Esophagus (tissue), 2 donors: ENCODE measurements at regions not wholly inside any gene's neighbourhood (a gene's known extent, or its start where the extent isn't known, plus 50 kb on each side); places are given as distances from the start of the nearest gene placed in this dataset.

Source experiments
- H3K27ac ChIP-seq, 2 donors: one replicate each; pipeline ENCODE4 v1.5.1; 2013; ENCODE audit warnings: low read depth in 2 of 2, mild to moderate bottlenecking in 2 of 2, inconsistent platforms in 1 of 2, low read length in 1 of 2, moderate library complexity in 1 of 2
- H3K27me3 ChIP-seq, 2 donors: one replicate each; pipeline ENCODE4 v1.6.1; 2013; ENCODE audit warnings: low read length in 2 of 2, control low read depth in 1 of 2, mild to moderate bottlenecking in 1 of 2; ENCODE audit not compliant: insufficient read depth in 2 of 2, control insufficient read depth in 1 of 2
- H3K36me3 ChIP-seq, 2 donors: one replicate each; pipeline ENCODE4 v1.6.1; 2013; ENCODE audit warnings: low read length in 1 of 2; ENCODE audit not compliant: control insufficient read depth in 2 of 2, insufficient read depth in 2 of 2
- H3K4me1 ChIP-seq, 2 donors: one replicate each; pipeline ENCODE4 v1.6.1; 2013; ENCODE audit warnings: low read length in 1 of 2; ENCODE audit not compliant: control insufficient read depth in 2 of 2, insufficient read depth in 2 of 2
- H3K4me3 ChIP-seq, 2 donors: one replicate each; pipeline ENCODE4 v1.5.1; 2013; ENCODE audit warnings: low read length in 2 of 2, mild to moderate bottlenecking in 2 of 2, low read depth in 1 of 2, moderate library complexity in 1 of 2
- H3K9me3 ChIP-seq, 2 donors: one replicate each; pipeline ENCODE4 v1.6.1; 2013; ENCODE audit warnings: mild to moderate bottlenecking in 2 of 2, low read depth in 1 of 2, low read length in 1 of 2, moderate library complexity in 1 of 2; ENCODE audit not compliant: control insufficient read depth in 2 of 2, insufficient read depth in 1 of 2
- WGBS, 2 donors: extraction: QIAGEN DNeasy Blood & Tissue Kit; methylation state at CpG; one replicate each; pipeline ENCODE4 v1.1.7; 2013; 5-methylcytosine and 5-hydroxymethylcytosine counted together
- donor health status: healthy with polysubstance abuse.
- donor health status: Bipolar disorder and iron deficiency.

- Histone ChIP-seq H3K4me1 (peaks cover 0 to 2% of the 10 kb centered on the region in 2 donors), H3K27me3 (no peaks in the 10 kb centered on the region), H3K9me3 (no peaks in the 10 kb centered on the region), H3K36me3 (no peaks in the 10 kb centered on the region), H3K27ac (no peak overlapping the region), H3K4me3 (no peak overlapping the region)
- WGBS, 2 donors: 15 to 18% methylated on average over 7 of the region's 7 CpGs
Observed at GRCh38 chr10:4656576-4657194, 169.3 kb upstream of the AKR1E2 start.

GRCh38 chr10:4655879-4656278, 170.1 kb upstream of the AKR1E2 start:
- Histone ChIP-seq H3K9me3 (no peaks in the 10 kb centered on the region), H3K27me3 (no peaks in the 10 kb centered on the region), H3K4me1 (no peaks in the 10 kb centered on the region), H3K4me3 (no peak overlapping the region), H3K27ac (no peak overlapping the region), H3K36me3 (no peaks in the 10 kb centered on the region)
- WGBS, 2 donors: 67 to 76% methylated on average over 5 of the region's 5 CpGs

- H3K27ac ChIP-seq: no peak overlapping the region
- H3K36me3 ChIP-seq: no peaks in the 10 kb centered on the region
- no peaks in the 10 kb centered on the region for H3K27me3 ChIP-seq
- H3K4me1 ChIP-seq: no peaks in the 10 kb centered on the region
- no peaks in the 10 kb centered on the region for H3K9me3 ChIP-seq
- H3K4me3 ChIP-seq: no peak overlapping the region
- 85 to 89% methylated on average over 3 of the region's 3 CpGs for WGBS, 2 donors
Observed at GRCh38 chr10:4655406-4655805, 170.6 kb upstream of the AKR1E2 start.

GRCh38 chr10:4654496-4654895, 171.5 kb upstream of the AKR1E2 start:
- WGBS, 2 donors: 90 to 96% methylated on average over 2 of the region's 2 CpGs

GRCh38 chr10:4653160-4653559, 172.8 kb upstream of the AKR1E2 start:
- Histone ChIP-seq H3K27me3 (no peaks in the 10 kb centered on the region), H3K9me3 (no peaks in the 10 kb centered on the region), H3K4me3 (no peak overlapping the region), H3K27ac (no peak overlapping the region), H3K4me1 (no peaks in the 10 kb centered on the region), H3K36me3 (no peaks in the 10 kb centered on the region)
- WGBS, 2 donors: 72 to 93% methylated on average over 8 of the region's 8 CpGs

More at GRCh38 chr10:4654496-4654895, 171.5 kb upstream of the AKR1E2 start:
- Histone ChIP-seq H3K4me1 (no peaks in the 10 kb centered on the region), H3K4me3 (no peak overlapping the region), H3K27ac (no peak overlapping the region), H3K27me3 (no peaks in the 10 kb centered on the region), H3K9me3 (no peaks in the 10 kb centered on the region), H3K36me3 (no peaks in the 10 kb centered on the region)

GRCh38 chr10:4652111-4653010, 173.6 kb upstream of the AKR1E2 start:
- Histone ChIP-seq H3K27me3 (no peaks in the 10 kb centered on the region), H3K9me3 (no peaks in the 10 kb centered on the region), H3K4me3 (no peak overlapping the region), H3K27ac (no peak overlapping the region), H3K4me1 (no peaks in the 10 kb centered on the region), H3K36me3 (no peaks in the 10 kb centered on the region)
- WGBS, 2 donors: 71 to 73% methylated on average over 8 of the region's 8 CpGs

GRCh38 chr10:4651404-4652037, 174.5 kb upstream of the AKR1E2 start:
- peak overlapping the region in 1 of 2 donors; percentile 42 for H3K27ac ChIP-seq
- 62 to 68% methylated on average over 5 of the region's 5 CpGs for WGBS, 2 donors
- no peak overlapping the region for H3K4me3 ChIP-seq
- no peaks in the 10 kb centered on the region for H3K36me3 ChIP-seq
- H3K9me3 ChIP-seq: no peaks in the 10 kb centered on the region
- no peaks in the 10 kb centered on the region for H3K4me1 ChIP-seq
- H3K27me3 ChIP-seq: no peaks in the 10 kb centered on the region

- H3K4me3 ChIP-seq: no peak overlapping the region
- H3K9me3 ChIP-seq: no peaks in the 10 kb centered on the region
- H3K27me3 ChIP-seq: no peaks in the 10 kb centered on the region
- 61 to 70% methylated on average over 6 of the region's 6 CpGs for WGBS, 2 donors
- H3K4me1 ChIP-seq: no peaks in the 10 kb centered on the region
- H3K27ac ChIP-seq: no peak overlapping the region
- no peaks in the 10 kb centered on the region for H3K36me3 ChIP-seq
Observed at GRCh38 chr10:4650582-4650981, 175.4 kb upstream of the AKR1E2 start.

GRCh38 chr10:4649886-4650508, 176.0 kb upstream of the AKR1E2 start:
- WGBS, 2 donors: 45 to 51% methylated on average over 3 of the region's 3 CpGs
- Histone ChIP-seq H3K9me3 (no peaks in the 10 kb centered on the region), H3K27ac (no peak overlapping the region), H3K4me1 (no peaks in the 10 kb centered on the region), H3K27me3 (no peaks in the 10 kb centered on the region), H3K4me3 (no peak overlapping the region), H3K36me3 (no peaks in the 10 kb centered on the region)
